Adrenal gland (tissue), 9 donors: ENCODE measurements at regions not wholly inside any gene's neighbourhood (a gene's known extent, or its start where the extent isn't known, plus 50 kb on each side); places are given as distances from the start of the nearest gene placed in this dataset.
"Not testable (repeated sequence)": the region's sequence is repeated elsewhere in the genome, so short reads cannot be mapped to it uniquely, and the experiment has no call there.

ENCODE experiments used
- DNase-seq, 7 donors: peaks; one replicate each; pipeline ENCODE4 v3.0.0-alpha.2; 2019 to 2020
- H3K27ac ChIP-seq, 5 donors: fragments of 200-600 bp; sonication (generic) in 4 of 5; 1 replicate in 3 of 5; 2 replicates in 2 of 5; pipeline versions ENCODE4 v1.5.1 to v1.8.0; 2016 to 2020; ENCODE audit warnings: mild to moderate bottlenecking in 1 of 5
- H3K27me3 ChIP-seq: fragments of 200-600 bp; 2 replicates; pipeline ENCODE4 v1.8.0; 2021
- H3K36me3 ChIP-seq, 2 donors: fragments of 200-600 bp; replicated peaks in 1 of 2; 1 replicate in 1 of 2; 2 replicates in 1 of 2; pipeline versions ENCODE4 v1.5.1 to v1.8.0; 2018 to 2022
- H3K4me1 ChIP-seq, 2 donors: fragments of 200-600 bp; replicated peaks in 1 of 2; 1 replicate in 1 of 2; 2 replicates in 1 of 2; pipeline versions ENCODE4 v1.5.1 to v1.8.0; 2018 to 2021
- H3K4me3 ChIP-seq, 4 donors: fragments of 200-600 bp; sonication (generic) in 3 of 4; one replicate each; pipeline ENCODE4 v1.5.1; 2016 to 2018
- H3K9me3 ChIP-seq, 3 donors: fragments of 200-600 bp; sonication (generic) in 1 of 3; replicated peaks in 1 of 3; 1 replicate in 2 of 3; 2 replicates in 1 of 3; pipeline versions ENCODE4 v1.5.1 to v1.8.0; 2016 to 2021
- POLR2A ChIP-seq, 2 donors: fragments of 450-650 bp; IDR thresholded peaks; one replicate each; pipeline ENCODE4 v1.6.1; 2017; ENCODE audit warnings: antibody characterized with exemption in 2 of 2, mild to moderate bottlenecking in 2 of 2, moderate library complexity in 1 of 2
- WGBS, 4 donors: extraction: QIAGEN DNeasy Blood & Tissue Kit in 2 of 4; methylation state at CpG; one replicate each; pipeline versions ENCODE4 v1.1.5 to v1.1.7; 2013 to 2017; 5-methylcytosine and 5-hydroxymethylcytosine counted together
- intact Hi-C, 2 donors: fragments of 100-400 bp; cut with DNase I; formaldehyde crosslinking; loops; one replicate each; pipeline versions ENCODE4 v1.14.1 to v1.15.0; 2022 to 2023
- TF ChIP-seq, protein P1 (sequence below), 6 experiments: fragments of 450-650 bp in 4 of 6; fragments of 200-600 bp in 2 of 6; sonication (generic) in 1 of 6; IDR thresholded peaks; 1 replicate in 5 of 6; 2 replicates in 1 of 6; pipeline versions ENCODE4 v1.5.1 to v1.8.0; 2016 to 2021; ENCODE audit warnings: antibody characterized with exemption in 6 of 6, mild to moderate bottlenecking in 2 of 6, moderate library complexity in 1 of 6
- donor health status: healthy with polysubstance abuse.
- donor health status: Bipolar disorder and iron deficiency.
- donor health status: DM: yes; HTN: yes; CAD: no.
- donor health status: DM: no; HTN: no; CAD: no.
- donor health status: DM: no; HTN: no; CAD: no.

- no peaks in the 10 kb centered on the region for H3K27me3 ChIP-seq
- no peaks in the 10 kb centered on the region for H3K9me3 ChIP-seq
- DNase-seq: no peak
- H3K4me1 ChIP-seq: no peaks in the 10 kb centered on the region
- no peaks in the 10 kb centered on the region for H3K36me3 ChIP-seq
- TF ChIP-seq, protein P1, sequence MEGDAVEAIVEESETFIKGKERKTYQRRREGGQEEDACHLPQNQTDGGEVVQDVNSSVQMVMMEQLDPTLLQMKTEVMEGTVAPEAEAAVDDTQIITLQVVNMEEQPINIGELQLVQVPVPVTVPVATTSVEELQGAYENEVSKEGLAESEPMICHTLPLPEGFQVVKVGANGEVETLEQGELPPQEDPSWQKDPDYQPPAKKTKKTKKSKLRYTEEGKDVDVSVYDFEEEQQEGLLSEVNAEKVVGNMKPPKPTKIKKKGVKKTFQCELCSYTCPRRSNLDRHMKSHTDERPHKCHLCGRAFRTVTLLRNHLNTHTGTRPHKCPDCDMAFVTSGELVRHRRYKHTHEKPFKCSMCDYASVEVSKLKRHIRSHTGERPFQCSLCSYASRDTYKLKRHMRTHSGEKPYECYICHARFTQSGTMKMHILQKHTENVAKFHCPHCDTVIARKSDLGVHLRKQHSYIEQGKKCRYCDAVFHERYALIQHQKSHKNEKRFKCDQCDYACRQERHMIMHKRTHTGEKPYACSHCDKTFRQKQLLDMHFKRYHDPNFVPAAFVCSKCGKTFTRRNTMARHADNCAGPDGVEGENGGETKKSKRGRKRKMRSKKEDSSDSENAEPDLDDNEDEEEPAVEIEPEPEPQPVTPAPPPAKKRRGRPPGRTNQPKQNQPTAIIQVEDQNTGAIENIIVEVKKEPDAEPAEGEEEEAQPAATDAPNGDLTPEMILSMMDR (IDR thresholded peaks at IDR 0.05): no peak
- TF ChIP-seq POLR2A (IDR thresholded peaks at IDR 0.05): no peak
- H3K4me3 ChIP-seq: no peak overlapping the region
- no peak overlapping the region for H3K27ac ChIP-seq
- intact Hi-C loops: no loop called here
Measured at GRCh38 chr2:53610260-53610659, 157.3 kb upstream of the CHAC2 start.

DNA sequence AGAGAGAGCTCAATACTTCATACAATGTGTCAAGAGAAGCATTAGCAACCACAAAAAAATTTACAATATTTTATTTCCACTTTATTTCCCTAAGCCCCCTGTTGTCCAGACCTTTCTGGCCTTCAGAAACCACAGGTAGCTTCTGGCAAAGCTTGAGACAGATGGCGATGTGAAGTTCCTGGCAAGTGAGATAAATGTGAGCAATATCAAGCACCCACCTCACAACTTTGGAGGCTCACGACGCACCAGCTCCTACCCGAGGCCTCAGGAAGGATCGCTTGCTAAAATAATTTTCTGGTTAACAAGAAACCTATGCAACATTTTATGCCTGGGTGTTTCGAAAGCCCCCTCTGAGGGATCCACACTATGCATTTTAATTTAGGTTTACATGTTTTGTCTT is 158.1 kb upstream of the CHAC2 start:
- no peak overlapping the region for H3K27ac ChIP-seq
- H3K4me1 ChIP-seq: no peaks in the 10 kb centered on the region
- intact Hi-C loops: no loop called here
- WGBS, 4 donors: 91 to 94% (median 93%) methylated on average over 6 of the region's 6 CpGs
- no peaks in the 10 kb centered on the region for H3K27me3 ChIP-seq
- H3K36me3 ChIP-seq: no peaks in the 10 kb centered on the region
- no peak for DNase-seq
- TF ChIP-seq, protein P1 (IDR thresholded peaks at IDR 0.05): no peak
- TF ChIP-seq POLR2A (IDR thresholded peaks at IDR 0.05): no peak
- H3K9me3 ChIP-seq: no peaks in the 10 kb centered on the region
- no peak overlapping the region for H3K4me3 ChIP-seq

DNA sequence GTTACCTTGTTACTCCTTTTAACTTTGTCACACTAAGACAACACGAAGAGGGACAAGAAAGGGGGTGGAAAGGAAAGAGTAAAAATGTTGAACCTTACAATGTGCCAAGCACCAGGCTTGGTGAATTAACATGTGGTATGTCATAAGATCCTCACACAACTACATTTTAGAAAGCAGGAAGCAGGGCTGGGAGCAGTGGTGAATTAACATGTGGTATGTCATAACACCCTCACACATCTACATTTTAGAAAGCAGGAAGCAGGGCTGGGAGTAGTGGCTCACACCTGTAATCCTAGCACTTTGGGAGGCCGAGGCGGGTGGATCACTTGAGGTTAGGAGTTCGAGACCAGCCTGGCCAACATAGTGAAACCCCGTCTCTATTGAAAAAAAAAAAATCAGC is 159.3 kb upstream of the CHAC2 start:
- H3K27me3 ChIP-seq: no peaks in the 10 kb centered on the region
- no peak for TF ChIP-seq POLR2A (IDR thresholded peaks at IDR 0.05)
- TF ChIP-seq, protein P1 (IDR thresholded peaks at IDR 0.05): no peak
- no peak overlapping the region for H3K27ac ChIP-seq
- DNase-seq: no peak
- no peak overlapping the region for H3K4me3 ChIP-seq
- intact Hi-C loops: no loop called here
- no peaks in the 10 kb centered on the region for H3K4me1 ChIP-seq
- WGBS, 4 donors: 66 to 94% (median 83%) methylated on average over 5 of the region's 5 CpGs
- no peaks in the 10 kb centered on the region for H3K9me3 ChIP-seq
- H3K36me3 ChIP-seq: no peaks in the 10 kb centered on the region

- intact Hi-C loops: no loop called here
- WGBS, 4 donors: 44 to 72% (median 56%) methylated on average over 3 of the region's 3 CpGs
Measured at GRCh38 chr2:53600815-53601214, 166.8 kb upstream of the CHAC2 start.

GRCh38 chr2:53586733-53587612 is 180.6 kb upstream of the CHAC2 start:
- H3K4me1 ChIP-seq, H3K9me3 ChIP-seq, DNase-seq, H3K4me3 ChIP-seq, H3K27ac ChIP-seq, H3K36me3 ChIP-seq, intact Hi-C loops, H3K27me3 ChIP-seq: not testable (repeated sequence)
- 86 to 88% (median 87%) methylated on average over 34 to 38 of the region's 38 CpGs for WGBS, 4 donors

More at GRCh38 chr2:53600815-53601214, 166.8 kb upstream of the CHAC2 start:
- no peaks in the 10 kb centered on the region for H3K4me1 ChIP-seq
- no peaks in the 10 kb centered on the region for H3K9me3 ChIP-seq
- no peak for TF ChIP-seq POLR2A (IDR thresholded peaks at IDR 0.05)
- TF ChIP-seq, protein P1 (IDR thresholded peaks at IDR 0.05): no peak
- H3K4me3 ChIP-seq: no peak overlapping the region
- H3K27me3 ChIP-seq: no peaks in the 10 kb centered on the region
- H3K27ac ChIP-seq: no peak overlapping the region
- peak in 1 of 7 donors; percentile 2 for DNase-seq
- H3K36me3 ChIP-seq: no peaks in the 10 kb centered on the region
